GM18517 (cell line): ENCODE measurements at regions not wholly inside any gene's neighbourhood (a gene's known extent, or its start where the extent isn't known, plus 50 kb on each side); places are given as distances from the start of the nearest gene placed in this dataset.

ENCODE experiments used
- ATAC-seq: cut with Tn5 transposase; IDR thresholded peaks from one replicate; pipeline ENCODE4 v1.9.1; 2021; ENCODE audit warnings: mild to moderate bottlenecking, moderate library complexity; ENCODE audit not compliant: unreplicated experiment

GRCh38 chr2:221050020-221050795 is 521.9 kb downstream of the EPHA4 start:
- ATAC-seq: no peak

DNA sequence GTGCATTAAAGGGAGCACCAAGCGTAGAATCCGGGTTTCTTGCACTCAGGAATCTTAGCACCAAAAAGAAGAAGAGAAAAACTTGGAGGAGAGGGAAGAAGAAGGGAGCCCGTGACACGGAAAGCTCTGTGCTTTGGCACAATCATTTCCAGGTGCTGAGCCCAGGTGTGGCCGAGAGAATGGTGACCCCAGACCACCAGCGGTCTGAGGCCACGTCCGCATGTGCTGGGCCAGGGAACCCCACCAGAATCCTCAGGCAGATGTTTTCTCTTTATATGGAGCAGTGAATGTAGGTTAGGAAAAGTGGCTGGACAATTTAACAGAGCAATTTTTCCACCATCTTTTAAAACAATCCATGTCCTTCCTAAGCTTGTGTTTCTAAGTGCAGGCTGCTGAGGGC is 520.9 kb downstream of the EPHA4 start:
- ATAC-seq: no peak

DNA sequence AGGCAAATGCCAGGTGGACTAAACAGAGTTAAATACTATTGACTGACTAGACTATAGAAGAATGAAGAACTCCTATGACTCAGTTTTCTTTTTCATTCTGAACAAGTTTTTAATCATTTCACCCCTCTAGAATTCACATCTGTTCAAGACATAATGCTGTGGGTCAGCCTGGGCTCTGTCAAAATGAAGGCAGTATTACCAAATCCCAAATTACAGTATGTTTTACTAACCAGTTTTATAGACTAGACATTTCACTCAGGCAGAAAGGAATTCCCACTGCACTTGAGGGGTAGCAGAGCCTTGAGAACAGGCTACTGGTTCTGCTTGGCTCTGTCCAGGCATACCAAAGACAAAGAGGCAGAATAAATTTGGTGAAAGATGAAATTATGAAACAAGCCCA is 511.7 kb downstream of the EPHA4 start:
- ATAC-seq: no peak

DNA sequence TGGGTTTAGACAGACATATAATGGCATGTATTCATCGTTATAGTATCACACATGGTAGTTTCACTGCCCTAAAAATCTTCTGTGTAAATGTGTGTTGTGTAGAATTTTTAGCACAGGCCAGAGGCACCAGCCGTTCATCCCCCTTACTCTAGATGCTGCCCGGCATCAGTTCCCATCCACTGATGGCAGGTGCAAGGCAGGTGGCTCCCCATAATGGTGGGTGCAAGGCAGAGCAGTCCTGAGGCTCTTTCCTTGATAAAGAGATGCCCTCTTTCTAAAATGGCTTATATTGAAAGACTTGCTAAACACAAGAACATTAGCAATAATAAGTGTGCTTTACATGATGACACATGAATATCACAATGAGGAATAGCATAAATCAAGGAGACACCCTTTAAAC is 508.5 kb downstream of the EPHA4 start:
- no peak for ATAC-seq

- no peak for ATAC-seq
These were observed 507.8 kb downstream of the EPHA4 start for GRCh38 chr2:221064058-221064854.

DNA sequence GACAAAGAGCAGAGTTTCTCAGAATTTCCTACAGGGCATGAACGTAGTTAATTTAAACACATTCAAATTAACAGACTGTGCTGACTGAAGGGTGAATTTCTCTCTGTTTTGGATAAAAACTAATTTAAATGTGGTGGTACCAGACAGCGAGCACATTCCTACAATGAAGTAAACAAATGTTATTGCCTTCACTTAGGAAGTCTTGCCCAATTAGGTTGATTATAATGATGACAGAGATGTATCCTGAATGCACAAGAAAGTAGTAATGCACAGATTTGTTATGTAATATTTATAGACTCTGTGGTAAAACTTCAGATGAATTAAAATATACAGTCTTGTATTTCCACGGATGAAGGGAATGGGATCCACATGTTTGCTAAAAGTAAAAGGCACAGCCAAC is 507.2 kb downstream of the EPHA4 start:
- no peak for ATAC-seq

- ATAC-seq: no peak
These were observed 504.0 kb downstream of the EPHA4 start for GRCh38 chr2:221068123-221068522.

- no peak for ATAC-seq
These were observed 502.0 kb downstream of the EPHA4 start for GRCh38 chr2:221070106-221070505.

DNA sequence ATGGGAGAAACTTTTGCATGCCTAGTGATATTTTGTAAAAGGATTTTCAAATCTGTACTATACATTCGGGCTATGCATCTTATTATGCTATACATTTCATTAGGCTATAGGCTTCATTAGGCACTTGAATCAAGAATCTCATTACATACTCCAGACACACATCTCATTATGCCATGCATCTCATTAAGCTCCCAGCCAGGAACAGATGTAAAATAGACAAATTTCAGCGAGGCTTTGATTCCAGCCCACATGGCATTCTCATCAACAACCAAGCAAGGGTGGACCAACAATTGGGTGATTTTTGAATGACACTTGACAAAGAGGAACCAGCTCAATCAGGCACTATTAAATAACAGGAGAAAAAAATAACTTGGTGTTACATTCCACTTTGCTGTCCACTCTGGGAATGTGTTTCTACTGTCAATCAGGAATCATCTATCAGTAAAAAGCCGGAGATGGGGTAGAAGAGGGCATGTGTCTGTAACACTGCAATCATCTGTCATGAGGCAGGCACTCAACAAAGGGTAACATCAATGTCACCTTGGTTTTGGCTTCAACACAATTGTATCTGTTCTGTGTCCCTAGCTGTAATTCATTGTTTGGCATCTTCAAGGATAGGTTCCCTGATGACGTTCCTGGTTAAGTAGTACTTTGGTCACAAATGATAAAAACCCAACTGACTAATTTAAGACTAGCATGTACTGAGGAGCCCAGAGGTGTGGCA is 498.6 kb downstream of the EPHA4 start:
- ATAC-seq: no peak

DNA sequence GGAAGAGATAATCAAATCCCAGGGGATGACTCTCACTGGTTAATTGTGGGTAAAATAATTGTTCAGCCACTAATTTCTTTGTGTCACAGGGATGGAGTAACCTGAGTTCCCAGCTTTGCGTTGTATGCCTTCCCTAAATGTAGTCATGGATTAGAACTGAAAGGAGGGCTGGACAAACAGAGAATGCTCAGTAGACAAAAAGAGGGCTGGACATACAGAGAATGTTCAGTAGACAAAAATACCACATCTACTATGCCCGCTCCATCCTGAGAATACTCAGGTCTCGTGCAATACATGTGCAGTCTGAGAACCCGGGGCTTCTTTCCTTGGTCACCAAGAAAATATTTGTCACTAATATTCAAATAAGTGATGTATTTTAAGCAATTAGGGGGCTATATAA is 497.9 kb downstream of the EPHA4 start:
- no peak for ATAC-seq

DNA sequence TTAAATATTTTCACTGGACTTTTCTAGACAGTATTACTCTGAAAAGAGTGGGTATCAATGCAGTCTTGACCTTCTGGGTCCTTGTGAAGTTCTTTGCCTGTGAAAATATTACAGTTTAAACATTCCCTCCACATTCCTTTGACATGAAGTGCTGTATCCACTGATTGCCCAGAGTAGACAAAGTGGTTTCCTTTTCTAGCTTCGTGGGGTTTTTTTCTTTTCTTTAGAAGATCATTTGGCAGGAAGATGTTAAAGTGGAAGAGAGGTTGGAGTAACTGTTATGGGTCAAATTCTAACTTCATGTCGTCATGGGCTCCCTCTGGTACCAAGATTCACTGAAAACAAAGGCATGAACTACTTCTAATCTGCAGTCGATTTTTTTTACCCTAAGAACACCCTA is 496.9 kb downstream of the EPHA4 start:
- ATAC-seq: no peak

DNA sequence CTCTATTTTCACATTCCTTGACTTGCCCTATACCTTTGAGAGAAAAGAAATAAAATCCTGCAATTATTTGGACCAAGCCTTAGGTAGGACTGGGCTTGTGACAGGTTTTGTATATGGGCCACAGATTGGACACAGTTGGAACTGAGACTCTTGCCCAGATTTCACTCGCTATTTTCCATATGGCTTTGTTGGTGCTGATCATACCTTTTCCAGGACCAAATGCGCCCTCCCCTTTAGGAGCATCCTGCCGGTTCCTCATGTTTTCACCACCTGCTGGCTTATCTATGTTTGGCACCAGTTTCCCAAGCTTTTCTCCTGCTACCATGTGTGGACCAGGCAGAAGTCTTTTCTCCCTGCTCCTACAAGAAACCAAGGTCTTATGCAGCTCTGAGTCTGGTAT is 494.9 kb downstream of the EPHA4 start:
- ATAC-seq: no peak

DNA sequence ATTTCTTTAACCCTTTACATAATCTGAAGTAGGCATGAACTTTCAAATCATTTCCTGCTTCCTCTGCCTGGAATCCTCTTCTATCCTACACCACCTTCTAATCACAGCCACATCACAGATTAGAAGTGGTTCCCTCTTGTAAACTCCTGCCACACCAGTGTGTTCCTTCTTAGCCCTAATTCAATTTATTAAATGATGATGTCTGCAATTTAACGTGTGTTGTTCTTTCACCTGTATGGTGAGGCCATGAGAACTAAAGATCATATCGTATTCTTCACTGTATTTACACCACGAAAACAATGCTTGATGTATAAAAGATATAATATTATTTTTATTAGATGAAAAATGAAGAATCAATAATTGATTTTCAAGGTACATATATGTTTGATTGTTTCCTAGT is 494.3 kb downstream of the EPHA4 start:
- no peak for ATAC-seq

GRCh38 chr2:221085341-221085900 is 486.7 kb downstream of the EPHA4 start:
- ATAC-seq: no peak

- ATAC-seq: no peak
These were observed 486.2 kb downstream of the EPHA4 start for GRCh38 chr2:221085936-221086335.

- ATAC-seq: no peak
These were observed 484.3 kb downstream of the EPHA4 start for GRCh38 chr2:221087779-221088178.

- ATAC-seq: no peak
These were observed 483.6 kb downstream of the EPHA4 start for GRCh38 chr2:221088506-221088905.

DNA sequence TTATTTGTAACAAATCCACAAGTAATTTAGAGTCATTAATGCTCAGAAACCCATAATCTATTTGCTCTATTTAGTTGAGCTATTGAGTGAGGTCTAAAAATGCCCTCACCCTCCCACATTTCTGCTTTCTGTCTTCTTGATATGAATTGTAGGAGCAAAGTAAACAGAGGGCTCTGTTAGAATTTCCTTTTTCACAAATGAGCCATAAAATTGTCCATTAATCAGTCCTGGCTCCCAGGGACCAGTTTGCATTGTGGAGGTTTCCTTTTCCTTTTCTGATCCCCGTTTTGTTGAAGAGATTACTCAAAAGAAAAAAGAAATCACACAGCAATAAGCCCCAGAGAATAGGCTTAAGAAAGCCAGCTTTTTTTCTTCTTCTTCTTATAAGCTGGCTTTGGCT is 476.7 kb downstream of the EPHA4 start:
- no peak for ATAC-seq

- ATAC-seq: no peak
These were observed 475.2 kb downstream of the EPHA4 start for GRCh38 chr2:221096706-221097567.

DNA sequence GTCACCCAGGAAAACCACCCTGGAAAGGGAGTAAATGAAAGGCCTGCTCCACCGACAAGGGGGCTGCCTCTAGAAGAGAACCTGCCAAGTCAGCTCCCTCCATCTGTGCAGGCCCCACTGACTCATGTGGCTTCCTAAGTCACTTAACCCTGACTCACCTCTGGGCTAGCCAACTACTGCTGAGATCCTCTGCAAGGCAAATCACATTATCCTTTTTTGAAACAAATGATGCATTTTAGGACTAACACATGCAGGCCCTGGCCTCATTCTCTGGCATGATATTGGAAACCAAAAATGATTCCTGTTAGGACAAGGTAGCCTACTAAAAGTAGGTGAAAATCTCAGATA is 474.6 kb downstream of the EPHA4 start:
- ATAC-seq: no peak

- no peak for ATAC-seq
These were observed 474.2 kb downstream of the EPHA4 start for GRCh38 chr2:221097949-221098348.
